CD14-positive monocyte (primary cell): ENCODE measurements at regions not wholly inside any gene's neighbourhood (a gene's known extent, or its start where the extent isn't known, plus 50 kb on each side); places are given as distances from the start of the nearest gene placed in this dataset.

ENCODE experiments used
- DNase-seq, 3 donors: peaks; one replicate each; pipeline ENCODE4 v3.0.0-alpha.2; 2011 to 2022
- H2AFZ ChIP-seq: 2 replicates; pipeline ENCODE4 v1.6.0; 2012; ENCODE audit warnings: mild to moderate bottlenecking, low read depth, low read length, inconsistent platforms; ENCODE audit not compliant: insufficient read depth, poor library complexity, severe bottlenecking
- H3K27ac ChIP-seq, 2 donors: 1 replicate in 1 of 2; 2 replicates in 1 of 2; pipeline ENCODE4 v1.5.1; 2012 to 2013; ENCODE audit warnings: low read length in 2 of 2, control low read depth in 1 of 2, inconsistent platforms in 1 of 2, low read depth in 1 of 2, mild to moderate bottlenecking in 1 of 2
- H3K27me3 ChIP-seq, 2 donors: one replicate each; pipeline versions ENCODE4 v1.6.0 to v1.6.1; 2011 to 2013; ENCODE audit warnings: low read length in 2 of 2; ENCODE audit not compliant: control insufficient read depth in 2 of 2, insufficient read depth in 2 of 2
- H3K36me3 ChIP-seq, 2 donors: replicated peaks in 1 of 2; 1 replicate in 1 of 2; 2 replicates in 1 of 2; pipeline versions ENCODE4 v1.5.1 to v1.6.1; 2012 to 2013; ENCODE audit warnings: low read length in 2 of 2, control low read depth in 1 of 2, inconsistent platforms in 1 of 2, mild to moderate bottlenecking in 1 of 2; ENCODE audit not compliant: insufficient read depth in 2 of 2, control insufficient read depth in 1 of 2
- H3K4me1 ChIP-seq, 2 donors: 1 replicate in 1 of 2; 2 replicates in 1 of 2; pipeline versions ENCODE4 v1.5.1 to v1.6.1; 2012 to 2013; ENCODE audit warnings: low read length in 2 of 2, control low read depth in 1 of 2, inconsistent platforms in 1 of 2, mild to moderate bottlenecking in 1 of 2, moderate library complexity in 1 of 2; ENCODE audit not compliant: insufficient read depth in 2 of 2, control insufficient read depth in 1 of 2
- H3K4me2 ChIP-seq: replicated peaks from 2 replicates; pipeline ENCODE3; 2012; ENCODE audit warnings: low read length, moderate library complexity, mild to moderate bottlenecking; ENCODE audit not compliant: poor library complexity, severe bottlenecking; ENCODE audit errors: extremely low read depth
- H3K4me3 ChIP-seq, 3 experiments: fragments of 200-600 bp in 1 of 3; sonication (generic) in 1 of 3; replicated peaks in 1 of 3; 1 replicate in 2 of 3; 2 replicates in 1 of 3; pipeline ENCODE4 v1.5.1; 2011 to 2013; ENCODE audit warnings: low read length in 3 of 3, mild to moderate bottlenecking in 3 of 3, control low read depth in 2 of 3, low read depth in 2 of 3, inconsistent platforms in 1 of 3, moderate library complexity in 1 of 3
- H3K79me2 ChIP-seq: 2 replicates; pipeline ENCODE4 v1.6.0; 2012; ENCODE audit warnings: mild to moderate bottlenecking, control low read depth, inconsistent platforms, low read length, moderate library complexity; ENCODE audit not compliant: insufficient read depth
- H3K9ac ChIP-seq: 2 replicates; pipeline ENCODE4 v1.6.0; 2017; ENCODE audit warnings: low read length, mild to moderate bottlenecking; ENCODE audit not compliant: insufficient read depth, poor library complexity, severe bottlenecking
- H3K9me3 ChIP-seq, 2 donors: replicated peaks in 1 of 2; 1 replicate in 1 of 2; 2 replicates in 1 of 2; pipeline versions ENCODE4 v1.5.1 to v1.6.1; 2012 to 2013; ENCODE audit warnings: low read length in 2 of 2, control low read depth in 1 of 2; ENCODE audit not compliant: control insufficient read depth in 1 of 2, insufficient read depth in 1 of 2
- H4K20me1 ChIP-seq: 2 replicates; pipeline ENCODE4 v1.6.0; 2012; ENCODE audit warnings: mild to moderate bottlenecking, low read length, control low read depth, moderate library complexity; ENCODE audit not compliant: insufficient read depth
- H3K27ac Mint-ChIP-seq, 7 donors: one replicate each; pipeline ENCODE4 v1.8.0; 2020; ENCODE audit warnings: mild to moderate bottlenecking in 7 of 7, mixed read lengths in 7 of 7, moderate library complexity in 6 of 7, inconsistent platforms in 2 of 7
- H3K27me3 Mint-ChIP-seq, 3 donors: one replicate each; pipeline ENCODE4 v1.8.0; 2021 to 2022; ENCODE audit warnings: low read depth in 3 of 3, mild to moderate bottlenecking in 3 of 3, mixed read lengths in 3 of 3, moderate library complexity in 3 of 3, inconsistent platforms in 1 of 3
- H3K36me3 Mint-ChIP-seq, 2 donors: one replicate each; pipeline ENCODE4 v1.8.0; 2020; ENCODE audit warnings: mixed read lengths in 2 of 2, inconsistent platforms in 1 of 2, mild to moderate bottlenecking in 1 of 2
- H3K4me1 Mint-ChIP-seq: one replicate; pipeline ENCODE4 v1.8.0; 2020; ENCODE audit warnings: mild to moderate bottlenecking, mixed read lengths
- H3K4me3 Mint-ChIP-seq, 2 donors: one replicate each; pipeline ENCODE4 v1.8.0; 2020; ENCODE audit warnings: mild to moderate bottlenecking in 2 of 2, mixed read lengths in 2 of 2, moderate library complexity in 1 of 2
- H3K9me3 Mint-ChIP-seq, 7 donors: one replicate each; pipeline ENCODE4 v1.8.0; 2020 to 2022; ENCODE audit warnings: mixed read lengths in 7 of 7, mild to moderate bottlenecking in 6 of 7, moderate library complexity in 6 of 7, inconsistent platforms in 2 of 7
- CTCF ChIP-seq: fragments of 200-600 bp; IDR thresholded peaks from one replicate; pipeline ENCODE4 v1.8.0; 2022; ENCODE audit warnings: antibody characterized with exemption, mild to moderate bottlenecking
- WGBS: methylation state at CpG from one replicate; pipeline ENCODE4 v1.1.5; 2013; ENCODE audit warnings: missing lambda C conversion rate; ENCODE audit not compliant: insufficient coverage; 5-methylcytosine and 5-hydroxymethylcytosine counted together
- intact Hi-C, 2 donors: fragments of 100-400 bp; cut with micrococcal nuclease; formaldehyde crosslinking; loops; one replicate each; pipeline versions ENCODE4 v1.15.0 to v1.15.1; 2023

GRCh38 chr22:49536571-49537131, 291.0 kb downstream of the BRD1 start:
- H3K9me3 Mint-ChIP-seq, result peaks cover 0 to 3% (median 0%) of the 10 kb centered on the region in 7 donors
- peaks cover 3 to 12% of the 10 kb centered on the region in 2 donors for H3K36me3 Mint-ChIP-seq
- H3K9me3 ChIP-seq, result peaks cover 0 to 4% of the 10 kb centered on the region in 2 donors
- no peak overlapping the region for H3K27ac Mint-ChIP-seq
- no peaks in the 10 kb centered on the region for H4K20me1 ChIP-seq
- WGBS, result 94% methylated on average over 16 of the region's 17 CpGs
- intact Hi-C loops, result no loop called here
- no peaks in the 10 kb centered on the region for H3K4me1 ChIP-seq
- H3K27me3 ChIP-seq, result no peaks in the 10 kb centered on the region
- H3K79me2 ChIP-seq, result no peaks in the 10 kb centered on the region
- H2AFZ ChIP-seq, result no peak overlapping the region
- H3K9ac ChIP-seq, result no peak overlapping the region
- no peaks in the 10 kb centered on the region for H3K4me1 Mint-ChIP-seq
- H3K36me3 ChIP-seq, result no peaks in the 10 kb centered on the region
- no peak overlapping the region for H3K27ac ChIP-seq
- H3K4me3 ChIP-seq, result no peak overlapping the region
- H3K4me2 ChIP-seq, result no peak overlapping the region
- no peak overlapping the region for H3K4me3 Mint-ChIP-seq
- no peak for DNase-seq
- peaks cover 0 to 2% (median 0%) of the 10 kb centered on the region in 3 donors for H3K27me3 Mint-ChIP-seq
- TF ChIP-seq CTCF, result no peak

GRCh38 chr22:49535527-49536125, 292.0 kb downstream of the BRD1 start:
- H3K79me2 ChIP-seq, result no peaks in the 10 kb centered on the region
- no peak overlapping the region for H3K27ac Mint-ChIP-seq
- H3K27ac ChIP-seq, result no peak overlapping the region
- H3K4me1 ChIP-seq, result no peaks in the 10 kb centered on the region
- no peak for TF ChIP-seq CTCF
- no peak overlapping the region for H2AFZ ChIP-seq
- no peak for DNase-seq
- intact Hi-C loops, result no loop called here
- H3K9me3 ChIP-seq, result no peaks in the 10 kb centered on the region
- H3K4me3 ChIP-seq, result no peak overlapping the region
- H3K9me3 Mint-ChIP-seq, result peaks cover 0 to under 1% (median 0%) of the 10 kb centered on the region in 7 donors
- peaks cover 0 to 2% (median 0%) of the 10 kb centered on the region in 3 donors for H3K27me3 Mint-ChIP-seq
- no peak overlapping the region for H3K9ac ChIP-seq
- no peaks in the 10 kb centered on the region for H3K27me3 ChIP-seq
- H3K36me3 ChIP-seq, result no peaks in the 10 kb centered on the region
- peaks cover 3 to 12% of the 10 kb centered on the region in 2 donors for H3K36me3 Mint-ChIP-seq
- WGBS, result 98% methylated on average over 13 of the region's 16 CpGs
- H3K4me3 Mint-ChIP-seq, result no peak overlapping the region
- no peak overlapping the region for H3K4me2 ChIP-seq
- no peaks in the 10 kb centered on the region for H3K4me1 Mint-ChIP-seq
- H4K20me1 ChIP-seq, result no peaks in the 10 kb centered on the region
